B cell (primary cell): ENCODE measurements at regions not wholly inside any gene's neighbourhood (a gene's known extent, or its start where the extent isn't known, plus 50 kb on each side); places are given as distances from the start of the nearest gene placed in this dataset.

Source experiments
- CTCF ChIP-seq: fragments of 200-600 bp; IDR thresholded peaks from one replicate; pipeline ENCODE4 v1.8.0; 2022; ENCODE audit warnings: antibody characterized with exemption, mild to moderate bottlenecking
- EZH2 ChIP-seq: IDR thresholded peaks from 2 replicates; pipeline ENCODE4 v1.6.1; 2012; ENCODE audit warnings: borderline replicate concordance, low read depth, mild to moderate bottlenecking, moderate library complexity, low read length; ENCODE audit not compliant: insufficient read depth, poor library complexity, severe bottlenecking

- TF ChIP-seq CTCF (no peak), EZH2 (no peak)
Measured at GRCh38 chr3:101091489-101091888, 98.3 kb upstream of the ABI3BP start.
